ENCODE measurements at regions not wholly inside any gene's neighbourhood (a gene's known extent, or its start where the extent isn't known, plus 50 kb on each side); places are given as distances from the start of the nearest gene placed in this dataset.

DNA sequence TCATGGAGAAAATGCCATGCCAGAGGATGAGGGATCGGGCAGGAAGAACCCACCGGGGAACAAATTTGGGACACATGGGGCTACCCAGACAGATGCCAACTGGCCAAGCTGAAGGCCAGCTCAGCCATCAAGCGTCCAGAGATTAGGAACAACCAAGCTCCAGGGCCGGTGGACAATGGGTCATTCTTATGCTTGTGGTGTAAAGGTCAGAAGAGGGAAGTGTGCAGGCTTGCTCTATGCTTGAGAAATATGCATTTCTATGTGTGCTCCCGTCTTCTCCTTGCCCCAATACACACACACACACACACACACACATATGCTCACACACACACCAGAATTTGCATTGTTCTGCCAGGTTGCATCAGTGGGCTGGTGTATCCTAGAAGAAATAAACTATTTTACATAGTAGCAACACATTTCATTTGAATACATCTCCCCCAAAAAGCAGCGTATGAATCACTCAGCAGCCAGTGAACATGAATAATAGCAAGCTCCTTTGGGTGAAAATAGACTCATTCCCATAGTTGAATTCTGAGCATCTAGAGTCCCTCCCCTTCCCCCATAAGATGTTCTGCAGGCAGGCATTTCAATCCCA lies 201.9 kb upstream of the PPARGC1A start:
- DNase-seq, result no peak

DNA sequence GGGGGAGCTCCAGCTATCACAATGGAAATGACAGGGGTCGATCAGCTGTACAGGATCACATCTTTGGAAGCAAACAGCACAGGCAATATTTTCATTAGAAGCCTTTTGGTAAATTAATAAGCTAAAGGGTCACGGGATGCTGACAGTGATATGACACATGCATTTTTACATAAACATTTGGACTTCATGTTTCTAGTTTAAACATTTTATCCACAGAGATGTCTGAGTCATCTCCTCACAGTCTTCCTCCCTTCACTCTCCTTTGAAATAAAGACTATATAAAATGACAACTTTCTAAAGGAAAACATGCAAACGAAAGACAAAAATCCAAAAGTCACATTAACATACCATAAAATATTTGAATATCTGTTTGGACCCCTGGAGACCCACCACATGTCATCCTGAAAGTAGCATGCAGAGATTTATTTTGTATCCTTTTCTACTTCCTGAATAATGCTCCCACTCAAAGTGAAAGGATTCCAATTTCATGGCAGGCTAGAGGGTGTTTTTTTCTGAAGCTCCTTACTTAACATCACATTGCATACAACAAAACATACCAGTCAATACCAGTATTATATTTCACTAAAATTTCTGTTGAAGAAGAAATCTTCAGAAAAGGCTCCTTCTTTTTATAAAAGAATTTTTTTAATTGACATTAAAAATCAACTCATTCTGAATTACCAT lies 200.1 kb upstream of the PPARGC1A start:
- no peak for DNase-seq

DNA sequence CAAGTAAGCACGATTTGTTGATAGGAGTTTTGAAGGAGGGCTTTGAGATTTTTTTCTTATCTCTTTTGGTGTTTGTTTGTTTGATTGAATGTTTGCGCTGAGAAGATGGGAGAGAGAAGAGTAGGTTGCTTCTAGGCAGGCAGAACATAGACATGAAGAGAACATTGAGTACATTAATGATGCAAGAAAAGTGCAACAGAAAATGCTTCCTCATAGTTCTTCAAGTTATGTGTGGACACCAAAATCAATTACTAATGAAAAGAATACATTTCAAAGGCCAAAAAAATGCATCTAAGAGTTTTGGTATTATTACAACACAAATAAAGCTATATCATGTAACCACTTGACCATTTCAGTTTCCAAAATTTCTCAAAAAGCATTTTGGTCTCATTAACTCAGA lies 191.0 kb upstream of the PPARGC1A start:
- DNase-seq, result no peak

DNA sequence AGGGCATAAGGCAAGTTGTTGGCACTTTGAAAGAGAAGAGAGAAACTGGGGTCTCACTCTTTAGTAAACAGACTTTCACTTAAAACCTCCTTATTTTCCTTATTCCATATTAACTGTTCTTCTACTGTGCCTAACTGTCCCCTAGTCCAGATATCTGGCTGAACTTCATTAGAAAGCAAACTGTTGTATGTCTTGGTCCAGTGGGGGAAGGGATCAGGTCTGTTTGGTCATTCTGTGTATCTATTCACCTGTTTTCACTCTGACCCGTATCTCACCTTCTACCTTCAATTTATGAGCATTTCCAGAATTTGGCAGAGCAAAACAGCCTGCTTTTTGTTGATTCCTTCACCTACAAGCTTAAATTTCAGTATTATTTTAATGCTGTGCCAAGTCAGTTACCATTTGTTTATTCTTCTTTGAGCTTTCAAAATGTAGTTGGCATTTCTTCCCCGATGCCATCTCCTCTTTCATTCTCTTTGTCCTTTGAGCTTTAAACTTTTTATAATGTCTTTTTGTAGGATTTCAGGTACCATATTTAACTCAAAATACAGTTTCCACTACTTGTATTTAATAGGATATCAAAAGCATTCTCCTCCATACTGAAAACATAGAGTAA lies 188.6 kb upstream of the PPARGC1A start:
- no peak for DNase-seq

DNA sequence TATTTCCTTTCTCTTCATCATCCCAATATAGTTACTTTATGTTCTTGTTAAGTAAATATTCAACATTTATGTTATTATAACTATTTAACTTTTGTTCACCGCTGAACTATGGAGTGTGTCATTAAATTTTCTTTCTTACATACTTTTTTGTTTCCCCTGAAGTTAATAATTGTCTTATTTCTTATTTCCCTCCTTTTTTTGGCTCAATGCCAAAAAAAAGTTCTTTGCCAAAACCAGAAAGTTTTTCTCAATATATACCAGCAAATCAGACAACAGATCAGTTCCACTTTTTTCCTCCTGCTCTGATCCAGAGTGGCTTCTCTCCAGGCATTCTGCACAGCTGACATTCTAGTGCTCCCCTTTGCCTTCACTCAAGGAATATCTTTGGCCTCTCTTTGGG lies 187.0 kb upstream of the PPARGC1A start:
- DNase-seq, result no peak

DNA sequence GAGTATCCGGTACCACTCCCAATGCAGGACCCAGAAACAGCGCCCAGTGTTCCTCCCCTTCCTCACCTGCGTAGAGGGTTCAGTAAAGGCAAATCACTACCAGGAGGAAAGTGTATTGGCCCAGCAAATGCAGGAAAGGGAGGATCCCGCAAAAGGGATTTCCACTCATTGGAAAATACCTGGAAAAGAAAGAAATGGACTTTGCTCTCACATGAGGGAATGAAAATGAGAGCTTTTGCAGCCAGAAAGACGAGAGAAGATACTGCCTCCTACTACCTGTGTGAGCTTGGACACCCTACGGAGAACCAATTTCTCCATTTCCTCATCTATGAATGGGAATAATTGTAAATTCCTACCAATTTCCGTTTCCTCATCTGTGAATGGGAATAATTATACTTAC lies 184.1 kb upstream of the PPARGC1A start:
- DNase-seq, result no peak

DNA sequence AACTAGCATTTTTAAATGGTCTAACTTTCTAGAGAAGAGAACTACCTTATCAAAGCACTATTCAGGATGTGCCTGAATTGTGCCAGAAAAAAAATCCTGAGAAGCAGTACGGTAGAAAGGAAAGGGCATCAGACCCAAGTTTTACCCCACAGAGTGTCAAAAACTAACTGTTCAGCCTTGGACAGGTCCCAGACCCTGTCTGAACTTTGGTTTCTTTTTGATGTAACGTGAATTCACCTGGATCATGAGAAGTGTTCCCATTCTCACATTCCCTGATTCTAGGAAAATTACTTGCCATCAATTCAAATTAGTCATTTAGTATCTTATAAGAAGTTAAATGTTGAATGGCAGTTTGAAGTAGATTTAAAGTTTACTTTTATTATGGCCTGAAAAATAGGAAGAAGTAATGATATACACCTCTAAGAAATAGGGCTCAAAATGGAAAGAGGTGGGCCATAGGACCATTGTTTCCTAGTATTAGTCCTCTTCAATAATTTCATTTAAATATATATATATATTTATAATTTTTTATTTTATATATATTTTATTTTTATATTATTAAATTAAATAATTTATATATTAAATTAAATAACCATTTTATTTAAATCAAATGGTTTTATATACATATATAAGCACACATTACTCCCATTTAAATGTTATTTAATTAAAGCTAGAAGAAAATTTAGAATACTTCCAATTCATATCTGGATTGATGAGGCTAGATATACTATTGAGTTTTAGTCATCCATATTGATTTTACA lies 181.9 kb upstream of the PPARGC1A start:
- no peak for DNase-seq

DNA sequence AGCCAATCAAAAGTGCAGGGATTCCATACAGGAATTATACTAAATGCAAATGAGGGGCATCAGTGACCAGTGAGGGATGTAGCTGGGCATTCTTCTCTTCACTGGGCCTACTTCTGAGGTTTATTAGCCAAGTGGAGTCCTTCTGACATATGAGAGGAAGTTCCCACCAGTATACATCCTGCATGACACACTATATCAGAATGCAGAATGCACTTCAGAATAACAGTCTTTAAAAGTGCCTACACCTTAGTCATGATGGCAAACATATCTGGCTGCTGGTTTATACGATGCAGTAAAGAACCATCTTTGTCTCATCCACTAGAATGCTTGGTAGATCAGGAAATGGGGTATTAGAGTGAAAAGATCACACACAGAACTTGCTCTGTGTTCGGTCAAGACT lies 180.3 kb upstream of the PPARGC1A start:
- DNase-seq, result no peak

DNA sequence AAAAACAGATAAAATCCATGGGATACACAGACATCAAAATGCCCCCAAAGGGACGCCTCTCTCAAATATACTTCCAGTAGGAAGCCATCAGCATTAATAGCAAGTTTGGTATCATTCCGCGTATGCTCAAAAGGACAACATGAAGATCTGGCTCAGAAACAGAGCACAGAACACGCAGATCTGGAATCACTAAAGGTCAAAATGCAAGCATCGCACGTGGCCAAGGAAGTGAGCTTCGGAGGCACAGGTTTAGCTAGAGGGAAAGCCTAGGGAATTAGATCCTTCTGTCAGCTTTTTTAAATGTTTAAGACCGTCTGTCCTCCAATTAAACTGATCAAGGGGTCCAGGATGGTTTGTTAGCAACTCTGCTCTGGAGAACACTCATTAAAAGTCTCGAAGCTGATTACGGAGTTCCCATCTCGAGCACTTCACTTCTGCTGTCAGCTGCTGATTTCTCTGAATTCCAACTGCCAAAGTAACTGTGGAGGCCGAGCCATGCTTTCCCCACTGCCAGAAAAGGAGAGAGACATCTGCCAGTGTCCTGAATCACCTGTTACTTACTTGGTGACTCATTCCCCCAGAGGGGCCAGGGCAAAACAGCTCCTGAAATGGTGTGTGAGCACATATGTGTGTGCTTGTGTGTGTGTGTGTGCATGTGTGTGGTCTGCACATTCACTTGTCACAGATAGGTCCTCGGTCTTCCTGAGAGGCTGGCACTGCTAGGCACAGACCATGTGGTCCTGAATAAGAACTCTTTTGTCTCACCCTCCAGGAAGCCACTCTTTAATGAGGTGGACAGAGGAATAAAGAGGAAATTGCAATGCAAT lies 177.7 kb upstream of the PPARGC1A start:
- no peak for DNase-seq

DNA sequence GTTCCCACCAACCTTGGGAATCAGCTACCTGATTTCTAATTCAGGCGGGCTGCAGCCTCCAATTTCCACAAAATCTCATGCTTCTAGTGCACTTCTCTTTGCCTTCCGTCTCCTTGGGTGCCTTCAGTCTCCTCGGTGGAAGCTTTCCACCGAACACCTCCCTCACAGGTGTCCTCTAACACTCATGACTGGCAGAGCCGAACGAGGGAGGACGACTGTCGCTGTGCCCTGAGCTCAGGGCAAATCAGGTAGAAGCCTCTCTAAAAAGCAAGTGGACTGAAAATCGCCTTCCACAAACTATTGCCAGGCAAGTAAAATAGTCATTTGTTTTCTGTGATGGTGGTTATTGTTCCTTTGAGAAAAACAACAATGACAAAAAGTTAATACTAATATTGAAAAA lies 176.1 kb upstream of the PPARGC1A start:
- DNase-seq, result no peak

DNA sequence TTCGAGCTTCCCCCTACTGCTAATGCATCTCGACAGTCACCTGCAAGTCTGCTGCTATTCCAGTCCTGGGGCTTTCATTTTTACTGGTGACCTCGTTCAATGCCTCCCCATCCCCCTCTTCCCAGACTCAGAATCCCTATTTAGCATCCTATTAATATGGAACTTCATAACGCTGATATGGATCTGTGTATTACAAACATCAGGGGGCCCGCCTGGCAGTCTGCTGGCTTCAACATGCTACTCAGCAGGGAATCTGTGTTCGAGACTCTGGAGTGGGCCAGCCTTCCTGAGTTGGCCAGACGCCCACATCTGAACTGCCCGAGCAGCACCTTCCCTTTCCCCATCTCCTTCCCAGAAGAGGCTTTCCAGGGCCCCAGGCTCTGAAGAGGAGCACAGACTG lies 173.9 kb upstream of the PPARGC1A start:
- no peak for DNase-seq

DNA sequence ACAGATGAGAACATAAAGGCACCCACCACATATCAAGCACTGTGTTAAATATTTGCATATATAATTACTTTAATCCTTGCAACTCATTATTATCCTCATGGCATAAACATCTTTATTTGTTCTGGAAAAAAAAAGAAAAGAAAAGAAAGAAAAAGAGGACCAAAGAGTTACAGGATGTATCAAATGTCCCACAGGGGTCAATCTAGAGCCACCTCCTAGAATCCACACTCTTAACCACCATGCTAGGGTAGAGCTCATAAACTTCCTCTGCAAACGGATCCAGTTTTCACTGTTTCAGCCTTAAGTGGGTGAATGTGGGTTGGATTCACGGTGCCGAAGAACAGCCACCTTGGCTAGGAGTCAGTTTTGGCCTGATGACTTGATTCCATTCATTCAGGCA lies 171.1 kb upstream of the PPARGC1A start:
- no peak for DNase-seq

DNA sequence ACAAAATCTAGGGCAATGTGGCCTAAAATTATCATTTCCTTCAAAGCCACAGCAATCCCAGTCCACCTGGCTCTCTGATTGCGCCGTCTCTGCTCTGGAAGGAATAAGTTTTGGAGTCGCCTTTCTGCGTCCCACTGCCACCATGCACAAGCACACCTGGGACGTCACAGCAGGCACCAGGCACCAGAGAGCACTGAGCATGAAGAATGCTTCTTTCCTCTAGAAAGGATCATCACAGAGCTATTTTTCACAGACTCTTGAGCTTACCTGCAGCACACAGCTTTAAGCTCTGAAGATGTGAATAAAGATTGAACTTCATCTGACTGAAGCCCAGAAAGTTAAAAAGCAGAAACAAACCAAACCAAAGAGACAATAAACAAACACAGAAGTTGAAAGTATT lies 170.0 kb upstream of the PPARGC1A start:
- no peak for DNase-seq

DNA sequence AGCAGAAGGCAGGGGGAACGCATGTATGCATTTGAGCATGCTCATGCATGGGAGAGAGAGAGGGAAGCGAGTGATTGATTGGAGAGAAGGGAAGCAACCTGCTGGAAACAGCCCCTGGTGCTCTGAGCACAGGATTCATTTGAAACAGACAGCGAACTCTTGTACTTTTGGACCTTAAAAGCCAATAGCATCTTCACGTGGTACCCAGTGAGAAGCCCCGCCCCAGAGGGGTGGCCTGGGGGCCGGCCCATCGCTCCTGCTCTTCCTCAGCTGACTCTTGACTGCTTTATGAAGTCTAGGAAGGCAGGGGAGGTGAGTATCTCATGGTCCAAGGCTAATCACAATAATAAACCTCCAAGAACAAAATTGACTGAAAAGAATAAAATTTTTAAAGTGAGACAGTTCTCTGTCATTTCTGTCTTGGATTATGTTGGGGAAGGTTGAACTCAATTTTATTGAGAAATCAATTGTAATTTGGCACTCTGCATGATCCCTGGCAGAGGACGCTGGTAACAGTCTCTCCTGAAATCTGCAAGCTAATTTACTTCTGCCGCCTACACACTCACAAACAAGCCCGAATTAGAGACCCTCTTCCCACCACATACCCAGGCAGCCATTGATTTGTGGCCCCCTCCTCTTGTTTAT lies 168.2 kb upstream of the PPARGC1A start:
- no peak for DNase-seq

DNA sequence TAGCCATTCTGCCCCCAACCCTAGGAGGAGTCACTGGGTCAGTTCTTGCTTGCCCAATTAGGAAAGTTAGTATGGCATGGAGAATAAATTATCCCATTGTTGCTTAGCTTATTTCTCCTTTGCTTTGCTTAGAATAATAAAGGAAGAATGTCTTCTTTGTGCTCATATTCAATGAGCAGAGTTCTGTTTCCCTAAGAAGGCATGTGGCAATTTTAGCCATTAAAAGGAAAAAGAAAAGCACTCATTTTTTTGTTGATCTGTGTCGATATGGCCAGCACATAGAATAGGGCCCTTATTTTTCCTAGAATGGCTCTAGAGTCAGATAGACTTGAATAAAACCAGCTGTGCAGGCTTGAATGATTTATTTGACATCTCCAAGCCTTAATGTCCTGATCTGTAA lies 166.4 kb upstream of the PPARGC1A start:
- no peak for DNase-seq

DNA sequence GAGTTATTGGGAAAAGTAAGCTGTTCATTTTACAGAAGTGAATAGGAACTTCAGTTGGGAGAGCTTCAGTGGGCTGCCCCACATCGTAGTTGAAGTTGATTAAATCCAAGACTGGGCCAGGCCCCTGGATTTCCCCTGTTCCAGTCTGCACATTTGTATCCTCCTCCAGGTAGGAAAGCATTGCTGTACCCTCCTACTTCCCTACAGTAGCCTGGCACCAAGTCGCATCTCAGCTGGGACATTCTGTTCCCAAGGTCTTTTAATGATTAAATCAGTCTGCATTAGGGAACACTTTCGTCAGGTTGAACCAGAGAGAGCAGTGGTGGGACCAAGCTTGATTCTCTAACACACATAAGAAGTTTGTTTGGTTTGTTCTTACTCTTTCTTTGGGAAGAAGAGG lies 165.8 kb upstream of the PPARGC1A start:
- no peak for DNase-seq

DNA sequence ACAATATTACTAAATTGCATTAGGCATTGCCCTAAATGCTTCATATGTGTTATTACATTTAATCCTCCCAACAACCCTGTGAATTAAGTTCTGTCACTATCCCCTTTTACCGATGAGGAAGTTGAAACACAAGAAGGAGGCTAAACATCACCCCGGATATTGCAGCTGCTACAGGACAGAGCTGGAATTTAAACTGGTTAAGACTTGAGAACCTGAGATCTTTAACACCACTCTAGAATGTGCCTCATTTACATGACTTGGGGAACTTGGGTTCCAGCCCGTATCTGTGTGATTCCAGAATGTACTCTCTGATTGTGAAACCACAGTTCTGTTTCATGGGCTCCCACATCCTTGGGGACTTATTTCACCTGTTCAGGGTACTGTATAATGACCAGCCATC lies 165.1 kb upstream of the PPARGC1A start:
- no peak for DNase-seq

DNA sequence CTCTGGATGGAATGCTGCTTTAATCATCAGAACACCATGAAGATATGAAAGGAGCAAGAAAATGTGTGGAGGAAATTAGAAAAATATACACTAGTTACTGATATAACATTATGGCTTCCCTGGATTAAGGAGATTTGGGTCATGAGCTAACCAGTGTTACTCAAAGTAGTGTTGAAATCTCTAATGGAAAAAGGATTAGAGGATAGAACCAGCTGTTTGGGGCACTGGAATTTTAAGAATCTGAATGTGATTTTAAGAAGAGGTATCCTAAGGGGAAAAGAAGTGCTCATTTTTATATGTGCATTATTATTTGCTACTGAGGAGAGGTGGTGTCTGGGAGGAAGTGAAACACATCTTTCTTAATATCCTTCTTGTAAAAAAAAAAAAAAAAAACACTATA lies 164.1 kb upstream of the PPARGC1A start:
- no peak for DNase-seq

DNA sequence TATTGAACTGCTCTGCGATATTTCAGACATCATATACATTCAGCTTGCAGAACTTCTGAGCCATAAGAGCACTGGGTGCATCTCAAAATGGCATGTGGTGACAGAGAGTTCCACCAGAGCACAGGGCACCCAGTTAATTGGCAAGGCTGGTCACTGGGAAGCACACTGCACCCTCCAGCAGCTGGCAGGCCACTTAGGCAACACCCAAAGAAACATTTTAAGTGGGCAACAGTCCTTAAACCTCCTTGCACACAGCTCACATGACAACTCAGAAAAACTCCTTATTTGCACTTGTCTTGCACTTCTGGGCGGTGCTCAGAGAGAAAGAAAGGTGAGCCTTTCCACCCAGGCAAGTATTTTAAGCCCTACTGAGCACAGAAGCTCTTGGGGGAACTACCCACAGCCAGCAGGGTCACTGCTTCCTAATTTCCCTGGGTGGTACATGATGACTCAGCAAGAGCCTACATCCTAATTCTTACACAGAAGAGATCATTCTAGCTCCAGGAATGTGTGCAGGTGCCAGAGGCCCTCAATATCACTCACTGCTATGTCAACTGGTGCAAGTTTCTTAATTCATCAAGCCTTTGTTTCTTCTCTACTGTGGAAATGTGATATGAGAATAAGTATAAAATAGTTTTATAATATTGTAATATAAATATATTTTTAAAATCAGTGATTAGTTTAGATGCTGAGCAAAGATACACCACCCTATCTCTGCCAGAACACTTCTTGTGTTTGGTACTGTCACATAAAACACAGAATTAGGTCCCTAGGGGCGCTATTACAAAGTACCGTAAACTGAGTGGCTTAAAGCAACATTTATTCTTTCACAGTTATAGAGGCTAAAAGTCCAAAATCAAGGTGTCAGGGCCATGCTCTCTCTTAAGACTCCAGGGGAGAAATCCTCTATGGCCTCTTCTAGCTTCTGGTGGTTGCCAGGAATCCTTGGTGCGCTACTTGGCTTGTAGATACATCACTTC lies 155.1 kb upstream of the PPARGC1A start:
- DNase-seq, result no peak

DNA sequence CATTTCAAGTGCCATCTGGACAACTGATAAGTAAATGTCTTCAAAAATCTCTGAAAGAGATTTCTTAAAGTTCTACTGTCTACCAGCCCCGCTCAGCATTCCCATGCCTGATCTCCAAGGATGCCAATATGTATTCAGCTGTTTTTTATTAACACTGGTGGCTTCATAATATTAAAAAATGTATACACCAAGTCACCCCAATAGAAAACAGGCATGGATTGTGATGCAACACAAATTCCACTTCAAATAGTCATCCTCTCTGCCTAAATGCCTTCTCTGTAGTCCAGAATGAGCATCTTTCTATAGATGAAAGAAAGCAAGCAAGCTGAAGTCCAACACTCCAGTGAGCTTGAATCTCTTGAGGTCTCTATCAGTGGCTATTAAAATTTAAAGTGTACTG lies 152.2 kb upstream of the PPARGC1A start:
- DNase-seq, result no peak

DNA sequence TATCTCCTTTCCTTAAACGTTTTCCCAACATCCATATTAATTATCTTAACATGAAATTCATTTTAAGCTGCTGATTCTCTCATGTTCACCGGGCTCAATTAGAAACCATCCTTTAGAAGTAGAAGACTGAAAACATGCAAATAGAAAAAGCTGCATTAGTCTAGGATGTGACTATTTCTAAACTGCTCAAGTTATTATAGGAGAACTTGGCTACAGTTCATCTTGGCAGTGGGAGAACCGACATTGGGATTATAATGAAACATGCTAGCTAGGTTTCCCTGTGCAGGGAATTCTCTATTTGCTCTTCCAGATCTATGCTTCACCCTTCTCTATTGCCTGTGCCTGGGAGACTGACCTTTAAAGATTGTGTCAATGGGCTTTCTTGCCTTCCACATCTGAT lies 151.0 kb upstream of the PPARGC1A start:
- DNase-seq, result no peak
